HCT116 (cell line): ENCODE measurements at regions not wholly inside any gene's neighbourhood (a gene's known extent, or its start where the extent isn't known, plus 50 kb on each side); places are given as distances from the start of the nearest gene placed in this dataset.

Experiments
- ATAC-seq: fragments of 200-7000 bp; cut with Tn5 transposase; 2 replicates; pipeline ENCODE4 v1.9.1; 2020; ENCODE audit warnings: mild to moderate bottlenecking, moderate library complexity
- BruUV-seq: library from RNA; stranded (reverse); fragments of 400-500 nt; replicated peaks from 2 replicates; lab custom pipeline; 2021; lab: Mats Ljungman, UMichigan
- CTCF ChIA-PET: fragments of 300-600 bp; sonication (Branson Sonifier 250); formaldehyde crosslinking; loops from one replicate; lab custom pipeline; 2021; ENCODE audit warnings: antibody characterized with exemption; lab: Charles Lee
- POLR2A ChIA-PET: fragments of 300-600, 350-600 bp; sonication (Branson Sonifier 250); formaldehyde crosslinking; loops from one replicate; lab custom pipeline; 2021; ENCODE audit warnings: antibody characterized with exemption; lab: Charles Lee
- RAD21 ChIA-PET, 2 experiments: fragments of 300-600 bp; sonication (Branson Sonifier 250); formaldehyde crosslinking; loops; one replicate each; lab custom pipeline; 2023; ENCODE audit warnings: low total read pairs in 2 of 2; ENCODE audit not compliant: uncharacterized antibody in 2 of 2, unreplicated experiment in 2 of 2, low non-redundant PET in 1 of 2; lab: Charles Lee
- DNase-seq: peaks from one replicate; pipeline ENCODE4 v3.0.0-alpha.2; 2010; ENCODE audit warnings: low read depth, low spot score
- H2AFZ ChIP-seq: fragments of 200-600 bp; shearing (Covaris generic), sonication (generic); 2 replicates; pipeline ENCODE4 v1.6.1; 2017; ENCODE audit warnings: low read depth, mixed run types, mixed read lengths, antibody characterized with exemption, low read length; ENCODE audit not compliant: poor library complexity, severe bottlenecking
- H3K27ac ChIP-seq: 2 replicates; pipeline ENCODE4 v1.5.1; 2012; ENCODE audit warnings: low read depth, low read length
- H3K27me3 ChIP-seq: fragments of 200-600 bp; sonication (generic); 2 replicates; pipeline ENCODE4 v1.6.1; 2016; ENCODE audit warnings: mixed run types, low read length, mixed read lengths; ENCODE audit not compliant: insufficient read depth
- H3K36me3 ChIP-seq, 2 experiments: fragments of 200-500 bp in 1 of 2; fragments of 200-600 bp in 1 of 2; sonication (Bioruptor generic) in 1 of 2; sonication (generic) in 1 of 2; 2 replicates each; pipeline versions ENCODE4 v1.5.1 to v1.6.1; 2014 to 2016; ENCODE audit warnings: low read length in 2 of 2, inconsistent platforms in 1 of 2, mixed read lengths in 1 of 2, mixed run types in 1 of 2; ENCODE audit not compliant: insufficient read depth in 2 of 2, control insufficient read depth in 1 of 2
- H3K4me1 ChIP-seq, 2 experiments: fragments of 200-600 bp in 1 of 2; sonication (generic) in 1 of 2; 2 replicates each; pipeline versions ENCODE4 v1.5.1 to v1.6.1; 2012 to 2017; ENCODE audit warnings: low read length in 2 of 2, inconsistent platforms in 1 of 2, mild to moderate bottlenecking in 1 of 2, mixed read lengths in 1 of 2, mixed run types in 1 of 2, moderate library complexity in 1 of 2; ENCODE audit not compliant: insufficient read depth in 2 of 2, control insufficient read depth in 1 of 2
- H3K4me2 ChIP-seq: fragments of 200-600 bp; sonication (generic); 2 replicates; pipeline ENCODE4 v1.6.1; 2017; ENCODE audit warnings: mixed run types, low read length, mixed read lengths
- H3K4me3 ChIP-seq, 2 experiments: fragments of 200-600 bp in 1 of 2; sonication (generic) in 1 of 2; replicated peaks in 1 of 2; 2 replicates each; pipeline ENCODE4 v1.5.1; 2011 to 2016; ENCODE audit warnings: low read length in 2 of 2, control low read depth in 1 of 2, low read depth in 1 of 2, mild to moderate bottlenecking in 1 of 2, mixed read lengths in 1 of 2, mixed run types in 1 of 2
- H3K79me2 ChIP-seq: fragments of 200-600 bp; sonication (generic); 2 replicates; pipeline ENCODE4 v1.6.1; 2017; ENCODE audit warnings: mild to moderate bottlenecking, mixed run types, low read length, moderate library complexity, mixed read lengths; ENCODE audit not compliant: insufficient read depth
- H3K9ac ChIP-seq: fragments of 200-600 bp; sonication (generic); 2 replicates; pipeline ENCODE4 v1.6.1; 2016; ENCODE audit warnings: low read length, mixed read lengths
- H3K9me2 ChIP-seq: fragments of 200-600 bp; sonication (generic), shearing (Covaris generic); 2 replicates; pipeline ENCODE4 v1.6.1; 2017; ENCODE audit warnings: mixed run types, mild to moderate bottlenecking, moderate library complexity; ENCODE audit not compliant: insufficient read depth
- H3K9me3 ChIP-seq, 2 experiments: fragments of 200-500 bp in 1 of 2; fragments of 200-600 bp in 1 of 2; sonication (Bioruptor generic) in 1 of 2; sonication (generic) in 1 of 2; 2 replicates each; pipeline ENCODE4 v1.6.1; 2014 to 2017; ENCODE audit warnings: low read length in 2 of 2, mixed read lengths in 2 of 2, inconsistent platforms in 1 of 2, low read depth in 1 of 2, mild to moderate bottlenecking in 1 of 2, mixed run types in 1 of 2, moderate library complexity in 1 of 2; ENCODE audit not compliant: control insufficient read depth in 1 of 2, insufficient read depth in 1 of 2
- H4K20me1 ChIP-seq: fragments of 200-600 bp; sonication (generic), shearing (Covaris generic); 2 replicates; pipeline ENCODE4 v1.6.1; 2017; ENCODE audit warnings: mixed run types, mild to moderate bottlenecking, moderate library complexity; ENCODE audit not compliant: insufficient read depth
- EGR1 ChIP-seq: IDR thresholded peaks from 2 replicates; pipeline ENCODE4 v1.6.1; 2012; ENCODE audit warnings: low read depth
- EZH2 ChIP-seq: fragments of 200-600 bp; sonication (generic); IDR thresholded peaks from 2 replicates; pipeline ENCODE4 v1.6.1; 2017; ENCODE audit warnings: antibody characterized with exemption, mixed run types
- RAD21 ChIP-seq: IDR thresholded peaks from 2 replicates; pipeline ENCODE4 v1.6.1; 2012; ENCODE audit warnings: low read depth, mild to moderate bottlenecking
- SRF ChIP-seq: IDR thresholded peaks from 2 replicates; pipeline ENCODE4 v1.6.1; 2012; ENCODE audit warnings: low read depth
- YY1 ChIP-seq: IDR thresholded peaks from 2 replicates; pipeline ENCODE4 v1.6.1; 2011; ENCODE audit warnings: low read length, low read depth, moderate library complexity, mild to moderate bottlenecking; ENCODE audit not compliant: insufficient replicate concordance; ENCODE audit errors: extremely low read depth
- ZNF274 ChIP-seq: fragments of 200-500 bp; sonication (Bioruptor generic); IDR thresholded peaks from 2 replicates; pipeline ENCODE4 v1.6.1; 2014; ENCODE audit warnings: mild to moderate bottlenecking, low read depth, low read length, inconsistent platforms
- intact Hi-C: fragments of 100-400 bp; cut with micrococcal nuclease; formaldehyde crosslinking; loops from 2 replicates; pipeline ENCODE4 v1.10.0; 2022
- TF ChIP-seq, protein P1 (sequence below): IDR thresholded peaks from 2 replicates; pipeline ENCODE4 v1.6.1; 2012
- TF ChIP-seq, protein P2 (sequence below): IDR thresholded peaks from 2 replicates; pipeline ENCODE4 v1.6.1; 2012; ENCODE audit warnings: low read depth
- TF ChIP-seq, protein P3 (sequence below): IDR thresholded peaks from 2 replicates; pipeline ENCODE4 v1.6.1; 2011; ENCODE audit warnings: mild to moderate bottlenecking, low read length, moderate library complexity; ENCODE audit not compliant: insufficient replicate concordance; ENCODE audit errors: extremely low read depth

DNA sequence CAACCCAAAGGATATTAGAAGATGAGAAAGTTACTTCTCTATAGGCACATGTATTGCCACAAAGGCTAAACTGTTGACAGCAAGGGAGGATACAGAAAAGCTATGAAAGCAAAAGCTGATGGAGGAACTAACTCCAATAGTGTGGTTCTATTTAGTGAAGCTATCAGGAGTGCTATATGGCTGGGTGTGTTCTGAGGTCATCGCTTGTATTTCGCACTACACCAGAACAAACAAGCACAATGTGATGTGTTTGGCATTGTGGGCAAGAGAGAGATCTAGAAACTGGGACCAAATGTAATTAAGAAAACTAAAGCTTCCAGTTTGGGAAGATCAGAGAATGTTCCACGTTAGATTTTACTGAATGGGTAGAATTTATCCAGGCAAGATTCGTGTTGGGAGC lies 220.4 kb upstream of the UMPS start:
- ATAC-seq: no peak
- POLR2A ChIA-PET: no interaction called here
- DNase-seq: no peak
- no TSS peak for BruUV-seq
- CTCF ChIA-PET: no interaction called here
- peaks cover 24% of the 10 kb centered on the region for H3K27me3 ChIP-seq
- no peak overlapping the region for H3K4me2 ChIP-seq
- H3K9ac ChIP-seq: no peak overlapping the region
- TF ChIP-seq, protein P1, sequence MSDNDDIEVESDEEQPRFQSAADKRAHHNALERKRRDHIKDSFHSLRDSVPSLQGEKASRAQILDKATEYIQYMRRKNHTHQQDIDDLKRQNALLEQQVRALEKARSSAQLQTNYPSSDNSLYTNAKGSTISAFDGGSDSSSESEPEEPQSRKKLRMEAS: no peak
- TF ChIP-seq EGR1 (no peak), SRF (no peak), ZNF274 (no peak), RAD21 (no peak), EZH2 (no peak), YY1 (no peak)
- TF ChIP-seq, protein P2, sequence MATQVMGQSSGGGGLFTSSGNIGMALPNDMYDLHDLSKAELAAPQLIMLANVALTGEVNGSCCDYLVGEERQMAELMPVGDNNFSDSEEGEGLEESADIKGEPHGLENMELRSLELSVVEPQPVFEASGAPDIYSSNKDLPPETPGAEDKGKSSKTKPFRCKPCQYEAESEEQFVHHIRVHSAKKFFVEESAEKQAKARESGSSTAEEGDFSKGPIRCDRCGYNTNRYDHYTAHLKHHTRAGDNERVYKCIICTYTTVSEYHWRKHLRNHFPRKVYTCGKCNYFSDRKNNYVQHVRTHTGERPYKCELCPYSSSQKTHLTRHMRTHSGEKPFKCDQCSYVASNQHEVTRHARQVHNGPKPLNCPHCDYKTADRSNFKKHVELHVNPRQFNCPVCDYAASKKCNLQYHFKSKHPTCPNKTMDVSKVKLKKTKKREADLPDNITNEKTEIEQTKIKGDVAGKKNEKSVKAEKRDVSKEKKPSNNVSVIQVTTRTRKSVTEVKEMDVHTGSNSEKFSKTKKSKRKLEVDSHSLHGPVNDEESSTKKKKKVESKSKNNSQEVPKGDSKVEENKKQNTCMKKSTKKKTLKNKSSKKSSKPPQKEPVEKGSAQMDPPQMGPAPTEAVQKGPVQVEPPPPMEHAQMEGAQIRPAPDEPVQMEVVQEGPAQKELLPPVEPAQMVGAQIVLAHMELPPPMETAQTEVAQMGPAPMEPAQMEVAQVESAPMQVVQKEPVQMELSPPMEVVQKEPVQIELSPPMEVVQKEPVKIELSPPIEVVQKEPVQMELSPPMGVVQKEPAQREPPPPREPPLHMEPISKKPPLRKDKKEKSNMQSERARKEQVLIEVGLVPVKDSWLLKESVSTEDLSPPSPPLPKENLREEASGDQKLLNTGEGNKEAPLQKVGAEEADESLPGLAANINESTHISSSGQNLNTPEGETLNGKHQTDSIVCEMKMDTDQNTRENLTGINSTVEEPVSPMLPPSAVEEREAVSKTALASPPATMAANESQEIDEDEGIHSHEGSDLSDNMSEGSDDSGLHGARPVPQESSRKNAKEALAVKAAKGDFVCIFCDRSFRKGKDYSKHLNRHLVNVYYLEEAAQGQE: no peak
- TF ChIP-seq, protein P3, sequence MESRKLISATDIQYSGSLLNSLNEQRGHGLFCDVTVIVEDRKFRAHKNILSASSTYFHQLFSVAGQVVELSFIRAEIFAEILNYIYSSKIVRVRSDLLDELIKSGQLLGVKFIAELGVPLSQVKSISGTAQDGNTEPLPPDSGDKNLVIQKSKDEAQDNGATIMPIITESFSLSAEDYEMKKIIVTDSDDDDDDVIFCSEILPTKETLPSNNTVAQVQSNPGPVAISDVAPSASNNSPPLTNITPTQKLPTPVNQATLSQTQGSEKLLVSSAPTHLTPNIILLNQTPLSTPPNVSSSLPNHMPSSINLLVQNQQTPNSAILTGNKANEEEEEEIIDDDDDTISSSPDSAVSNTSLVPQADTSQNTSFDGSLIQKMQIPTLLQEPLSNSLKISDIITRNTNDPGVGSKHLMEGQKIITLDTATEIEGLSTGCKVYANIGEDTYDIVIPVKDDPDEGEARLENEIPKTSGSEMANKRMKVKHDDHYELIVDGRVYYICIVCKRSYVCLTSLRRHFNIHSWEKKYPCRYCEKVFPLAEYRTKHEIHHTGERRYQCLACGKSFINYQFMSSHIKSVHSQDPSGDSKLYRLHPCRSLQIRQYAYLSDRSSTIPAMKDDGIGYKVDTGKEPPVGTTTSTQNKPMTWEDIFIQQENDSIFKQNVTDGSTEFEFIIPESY: no peak
- TF ChIP-seq, all 23 proteins: peak for 0
- Histone ChIP-seq H4K20me1 (no peaks in the 10 kb centered on the region), H3K4me1 (peaks cover 3 to 4% of the 10 kb centered on the region in 2 experiments; a peak in 1 of 4 replicates), H3K9me2 (no peaks in the 10 kb centered on the region), H2AFZ (no peak overlapping the region), H3K27ac (no peak overlapping the region), H3K9me3 (no peaks in the 10 kb centered on the region), H3K4me3 (no peak overlapping the region), H3K36me3 (no peaks in the 10 kb centered on the region), H3K79me2 (no peaks in the 10 kb centered on the region)
- RAD21 ChIA-PET: no interaction called here
- intact Hi-C loops: no loop called here
